ENCODE measurements at regions not wholly inside any gene's neighbourhood (a gene's known extent, or its start where the extent isn't known, plus 50 kb on each side); places are given as distances from the start of the nearest gene placed in this dataset.

DNA sequence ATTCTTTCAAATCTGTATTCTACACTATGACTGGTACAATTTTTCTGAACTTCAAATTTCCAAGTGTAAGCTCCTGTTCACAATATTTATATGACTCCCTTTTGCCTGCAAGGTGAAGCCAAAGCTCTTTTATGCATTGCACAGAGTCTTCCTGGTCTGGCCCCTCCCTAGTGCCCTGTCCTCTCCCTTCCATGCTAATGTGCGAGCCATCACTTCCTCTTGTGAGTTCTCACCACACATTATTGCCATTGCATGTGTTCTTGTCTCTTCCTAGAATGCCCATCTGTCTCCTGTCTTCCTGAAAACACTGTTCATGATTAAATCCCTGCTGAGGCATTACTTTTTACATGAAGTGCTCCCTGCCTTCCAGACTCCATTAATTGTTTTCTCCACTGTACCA is 169.9 kb downstream of the MC4R start:
- no peaks in the 10 kb centered on the region for H3K36me3 Mint-ChIP-seq (ENCODE audit: low read depth)
- H3K27ac Mint-ChIP-seq (ENCODE audit: unreplicated experiment), result no peak overlapping the region
- TF ChIP-seq CTCF (IDR thresholded peaks at IDR 0.05), result no peak
- no peak for DNase-seq (ENCODE audit: low spot score)
- no peak overlapping the region for H3K4me3 Mint-ChIP-seq (ENCODE audit: unreplicated experiment)
- no peaks in the 10 kb centered on the region for H3K4me1 Mint-ChIP-seq (ENCODE audit: low read depth)
- H3K27me3 Mint-ChIP-seq (ENCODE audit: low read depth), result peaks cover 24% of the 10 kb centered on the region
- H3K9me3 Mint-ChIP-seq (ENCODE audit: low read depth), result no peaks in the 10 kb centered on the region

- no peak overlapping the region for H3K4me3 Mint-ChIP-seq (ENCODE audit: unreplicated experiment)
- H3K4me1 Mint-ChIP-seq (ENCODE audit: low read depth), result no peaks in the 10 kb centered on the region
- DNase-seq (ENCODE audit: low spot score), result no peak
- no peaks in the 10 kb centered on the region for H3K9me3 Mint-ChIP-seq (ENCODE audit: low read depth)
- TF ChIP-seq CTCF (IDR thresholded peaks at IDR 0.05), result no peak
- H3K27ac Mint-ChIP-seq (ENCODE audit: unreplicated experiment), result no peak overlapping the region
- H3K36me3 Mint-ChIP-seq (ENCODE audit: low read depth), result no peaks in the 10 kb centered on the region
- peaks cover 22% of the 10 kb centered on the region for H3K27me3 Mint-ChIP-seq (ENCODE audit: low read depth)
Measured at GRCh38 chr18:60200558-60200957, 172.0 kb downstream of the MC4R start.

GRCh38 chr18:60199505-60199904 is 173.1 kb downstream of the MC4R start:
- Mint-ChIP-seq H3K4me3 (ENCODE audit: unreplicated experiment) (no peak overlapping the region), H3K9me3 (ENCODE audit: low read depth) (no peaks in the 10 kb centered on the region), H3K4me1 (ENCODE audit: low read depth) (no peaks in the 10 kb centered on the region), H3K36me3 (ENCODE audit: low read depth) (no peaks in the 10 kb centered on the region), H3K27me3 (ENCODE audit: low read depth) (peaks cover 22% of the 10 kb centered on the region), H3K27ac (ENCODE audit: unreplicated experiment) (no peak overlapping the region)
- no peak for DNase-seq (ENCODE audit: low spot score)
- no peak for TF ChIP-seq CTCF (IDR thresholded peaks at IDR 0.05)

DNA sequence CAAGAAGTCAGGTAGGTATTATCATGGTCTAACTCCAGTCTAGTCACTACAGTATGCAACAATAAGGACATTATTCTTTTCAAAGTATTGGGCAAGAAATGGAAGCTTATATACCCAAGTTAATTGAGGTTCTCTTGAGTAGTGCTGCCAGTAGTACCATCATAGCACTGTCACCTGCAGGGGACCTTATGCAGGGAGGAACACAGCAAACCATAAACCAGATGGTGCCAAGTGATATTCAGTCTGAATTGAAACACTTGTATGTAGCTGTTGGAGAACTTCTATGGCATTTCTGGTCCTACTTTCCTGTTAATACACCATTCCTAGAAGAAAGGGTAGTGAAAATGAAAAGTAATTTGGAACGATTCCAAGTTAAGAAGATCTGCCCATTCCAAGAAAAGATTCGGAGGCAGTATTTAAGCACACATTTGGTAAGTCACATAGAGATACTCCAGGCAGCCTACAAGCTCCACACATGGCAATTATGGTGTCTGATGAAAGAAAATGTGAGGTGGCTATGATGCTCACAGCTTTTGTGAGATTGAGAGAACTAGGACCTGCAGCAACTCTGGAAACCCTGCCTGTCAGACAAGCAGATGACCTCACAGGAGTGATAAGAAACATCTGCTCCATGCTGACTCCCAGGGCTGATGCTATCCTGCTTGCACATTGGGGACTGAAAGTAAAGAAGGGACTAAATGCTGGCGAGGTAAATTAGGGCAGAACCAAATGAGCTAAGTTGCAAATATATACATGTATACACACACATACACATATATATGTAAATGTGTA is 174.7 kb downstream of the MC4R start:
- no peaks in the 10 kb centered on the region for H3K36me3 Mint-ChIP-seq (ENCODE audit: low read depth)
- peaks cover 24% of the 10 kb centered on the region for H3K27me3 Mint-ChIP-seq (ENCODE audit: low read depth)
- no peak for DNase-seq (ENCODE audit: low spot score)
- TF ChIP-seq CTCF (IDR thresholded peaks at IDR 0.05), result no peak
- no peak overlapping the region for H3K4me3 Mint-ChIP-seq (ENCODE audit: unreplicated experiment)
- no peaks in the 10 kb centered on the region for H3K4me1 Mint-ChIP-seq (ENCODE audit: low read depth)
- no peak overlapping the region for H3K27ac Mint-ChIP-seq (ENCODE audit: unreplicated experiment)
- H3K9me3 Mint-ChIP-seq (ENCODE audit: low read depth), result no peaks in the 10 kb centered on the region

GRCh38 chr18:60196836-60197606 is 175.6 kb downstream of the MC4R start:
- no peak for TF ChIP-seq CTCF (IDR thresholded peaks at IDR 0.05)
- H3K4me1 Mint-ChIP-seq (ENCODE audit: low read depth), result no peaks in the 10 kb centered on the region
- no peak for DNase-seq (ENCODE audit: low spot score)

More at GRCh38 chr18:60196836-60197606, 175.6 kb downstream of the MC4R start:
- Mint-ChIP-seq H3K36me3 (ENCODE audit: low read depth) (no peaks in the 10 kb centered on the region), H3K27ac (ENCODE audit: unreplicated experiment) (no peak overlapping the region), H3K27me3 (ENCODE audit: low read depth) (peaks cover 18% of the 10 kb centered on the region), H3K4me3 (ENCODE audit: unreplicated experiment) (no peak overlapping the region), H3K9me3 (ENCODE audit: low read depth) (no peaks in the 10 kb centered on the region)

Data from chondrocyte (in vitro differentiated cells).